ENCODE measurements at regions not wholly inside any gene's neighbourhood (a gene's known extent, or its start where the extent isn't known, plus 50 kb on each side); places are given as distances from the start of the nearest gene placed in this dataset.

GRCh38 chr9:18126831-18127498, 347.0 kb upstream of the ADAMTSL1 start:
- no peaks in the 10 kb centered on the region for H3K27me3 ChIP-seq (ENCODE audit: low read length)
- no peak overlapping the region for H3K4me2 ChIP-seq (ENCODE audit: low read depth, low read length, poor library complexity, severe bottlenecking)
- no peak overlapping the region for H3K27ac ChIP-seq (ENCODE audit: low read depth, low read length)
- H3K36me3 ChIP-seq (ENCODE audit: low read length), result no peaks in the 10 kb centered on the region
- no peak overlapping the region for H2AFZ ChIP-seq (ENCODE audit: low read depth, low read length, severe bottlenecking)
- no peaks in the 10 kb centered on the region for H3K79me2 ChIP-seq (ENCODE audit: insufficient read depth, low read length)
- no peak overlapping the region for H3K9ac ChIP-seq (ENCODE audit: low read length)
- H3K9me3 ChIP-seq (ENCODE audit: insufficient read depth, low read length), result no peaks in the 10 kb centered on the region
- no peaks in the 10 kb centered on the region for H4K20me1 ChIP-seq (ENCODE audit: low read depth, low read length)
- no peaks in the 10 kb centered on the region for H3K9me2 ChIP-seq (replicated peaks; ENCODE audit: insufficient read depth, low read length)
- H3K4me3 ChIP-seq (ENCODE audit: insufficient read depth, low read length, poor library complexity, severe bottlenecking), result no peak overlapping the region
- TF ChIP-seq CTCF (IDR thresholded peaks at IDR 0.05; ENCODE audit: insufficient read depth, low read length, poor library complexity, severe bottlenecking) (no peak), EZH2phosphoT487 (conservative IDR thresholded peaks at IDR 0.05; ENCODE audit: low read length) (no peak)
- H3F3A ChIP-seq (ENCODE audit: insufficient read depth), result no peaks in the 10 kb centered on the region

- H3K9me2 ChIP-seq (replicated peaks; ENCODE audit: insufficient read depth, low read length), result no peaks in the 10 kb centered on the region
- H3K27me3 ChIP-seq (ENCODE audit: low read length), result no peaks in the 10 kb centered on the region
- no peak overlapping the region for H2AFZ ChIP-seq (ENCODE audit: low read depth, low read length, severe bottlenecking)
- no peak overlapping the region for H3K4me2 ChIP-seq (ENCODE audit: low read depth, low read length, poor library complexity, severe bottlenecking)
- no peak overlapping the region for H3K4me3 ChIP-seq (ENCODE audit: insufficient read depth, low read length, poor library complexity, severe bottlenecking)
- H3K79me2 ChIP-seq (ENCODE audit: insufficient read depth, low read length), result no peaks in the 10 kb centered on the region
- no peaks in the 10 kb centered on the region for H3K36me3 ChIP-seq (ENCODE audit: low read length)
- no peak overlapping the region for H3K9ac ChIP-seq (ENCODE audit: low read length)
- TF ChIP-seq CTCF (IDR thresholded peaks at IDR 0.05; ENCODE audit: insufficient read depth, low read length, poor library complexity, severe bottlenecking), result no peak
- TF ChIP-seq EZH2phosphoT487 (conservative IDR thresholded peaks at IDR 0.05; ENCODE audit: low read length), result no peak
- no peaks in the 10 kb centered on the region for H3K9me3 ChIP-seq (ENCODE audit: insufficient read depth, low read length)
- H3F3A ChIP-seq (ENCODE audit: insufficient read depth), result no peaks in the 10 kb centered on the region
- no peak overlapping the region for H3K27ac ChIP-seq (ENCODE audit: low read depth, low read length)
- H4K20me1 ChIP-seq (ENCODE audit: low read depth, low read length), result no peaks in the 10 kb centered on the region
Observed at GRCh38 chr9:18127499-18127875, 346.5 kb upstream of the ADAMTSL1 start.

GRCh38 chr9:18129809-18130334, 344.1 kb upstream of the ADAMTSL1 start:
- no peaks in the 10 kb centered on the region for H4K20me1 ChIP-seq (ENCODE audit: low read depth, low read length)
- TF ChIP-seq CTCF (IDR thresholded peaks at IDR 0.05; ENCODE audit: insufficient read depth, low read length, poor library complexity, severe bottlenecking), result no peak
- TF ChIP-seq EZH2phosphoT487 (conservative IDR thresholded peaks at IDR 0.05; ENCODE audit: low read length), result no peak
- no peak overlapping the region for H3K4me3 ChIP-seq (ENCODE audit: insufficient read depth, low read length, poor library complexity, severe bottlenecking)
- H3K27ac ChIP-seq (ENCODE audit: low read depth, low read length), result no peak overlapping the region
- no peaks in the 10 kb centered on the region for H3F3A ChIP-seq (ENCODE audit: insufficient read depth)
- no peaks in the 10 kb centered on the region for H3K79me2 ChIP-seq (ENCODE audit: insufficient read depth, low read length)
- H2AFZ ChIP-seq (ENCODE audit: low read depth, low read length, severe bottlenecking), result no peak overlapping the region
- H3K36me3 ChIP-seq (ENCODE audit: low read length), result no peaks in the 10 kb centered on the region
- H3K9me3 ChIP-seq (ENCODE audit: insufficient read depth, low read length), result no peaks in the 10 kb centered on the region
- no peak overlapping the region for H3K4me2 ChIP-seq (ENCODE audit: low read depth, low read length, poor library complexity, severe bottlenecking)
- no peaks in the 10 kb centered on the region for H3K9me2 ChIP-seq (replicated peaks; ENCODE audit: insufficient read depth, low read length)
- H3K9ac ChIP-seq (ENCODE audit: low read length), result no peak overlapping the region
- no peaks in the 10 kb centered on the region for H3K27me3 ChIP-seq (ENCODE audit: low read length)

Measured in SU-DHL-6 (cell line).